Fibroblast of mammary gland (primary cell): ENCODE measurements at regions not wholly inside any gene's neighbourhood (a gene's known extent, or its start where the extent isn't known, plus 50 kb on each side); places are given as distances from the start of the nearest gene placed in this dataset.

ENCODE experiments used
- DNase-seq: peaks from one replicate; pipeline ENCODE4 v3.0.0-alpha.2; 2010; ENCODE audit warnings: low read depth
- H3K4me3 ChIP-seq: 2 replicates; pipeline ENCODE4 v1.5.1; 2011; ENCODE audit warnings: low read depth, mild to moderate bottlenecking, low read length, moderate library complexity; ENCODE audit not compliant: control insufficient read depth
- CTCF ChIP-seq: conservative IDR thresholded peaks from 2 replicates; pipeline ENCODE4 v1.5.1; 2011; ENCODE audit warnings: low read depth, low read length, inconsistent platforms; ENCODE audit not compliant: control insufficient read depth, insufficient read depth

DNA sequence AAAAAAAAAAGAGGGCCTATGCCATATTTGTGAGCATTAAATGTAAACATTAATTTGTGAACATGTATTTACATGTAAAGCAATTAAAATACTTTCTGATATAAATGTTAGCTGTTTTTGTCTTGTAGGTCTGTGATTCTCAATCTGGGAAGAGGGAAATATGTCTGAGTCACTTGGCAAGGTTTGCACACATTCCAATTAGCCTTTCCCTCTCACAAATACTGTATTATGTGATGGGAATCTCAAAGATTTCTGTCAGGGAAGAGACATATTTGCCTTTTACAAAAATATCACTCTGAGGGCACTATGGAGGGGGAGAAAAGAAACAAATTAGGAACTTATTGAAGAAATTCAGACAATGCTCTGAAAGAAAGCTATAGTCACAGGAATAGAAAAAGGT lies 483.6 kb downstream of the GBE1 start:
- DNase-seq: peak; percentile 33
- H3K4me3 ChIP-seq: no peak overlapping the region
- no peak for TF ChIP-seq CTCF

DNA sequence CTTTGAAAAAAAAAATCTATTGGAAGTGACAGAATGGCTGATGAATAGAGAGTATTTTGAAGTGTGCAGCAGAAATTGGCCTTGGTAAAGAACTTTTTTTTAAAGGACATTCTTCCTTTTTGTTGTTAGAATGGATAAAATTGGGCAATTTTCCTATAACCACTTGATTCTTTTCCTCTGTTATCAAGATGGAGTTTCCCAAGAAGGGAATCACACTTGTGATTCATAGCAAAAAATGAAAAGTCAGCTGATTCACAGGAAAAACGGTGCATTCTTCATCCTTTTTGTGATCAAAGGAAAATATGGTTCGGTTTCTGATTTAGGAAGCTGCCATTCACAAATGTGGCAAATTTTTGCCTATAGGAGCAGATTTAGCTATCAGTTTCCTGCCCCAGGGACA lies 486.8 kb downstream of the GBE1 start:
- no peak for DNase-seq
- TF ChIP-seq CTCF: no peak
- no peak overlapping the region for H3K4me3 ChIP-seq

- TF ChIP-seq CTCF: no peak
- DNase-seq: no peak
Measured at GRCh38 chr3:81270603-81271379, 490.7 kb downstream of the GBE1 start.

GRCh38 chr3:81268526-81268925 lies 492.9 kb downstream of the GBE1 start:
- H3K4me3 ChIP-seq: no peak overlapping the region
- DNase-seq: no peak
- TF ChIP-seq CTCF: no peak

More at GRCh38 chr3:81270603-81271379, 490.7 kb downstream of the GBE1 start:
- no peak overlapping the region for H3K4me3 ChIP-seq

DNA sequence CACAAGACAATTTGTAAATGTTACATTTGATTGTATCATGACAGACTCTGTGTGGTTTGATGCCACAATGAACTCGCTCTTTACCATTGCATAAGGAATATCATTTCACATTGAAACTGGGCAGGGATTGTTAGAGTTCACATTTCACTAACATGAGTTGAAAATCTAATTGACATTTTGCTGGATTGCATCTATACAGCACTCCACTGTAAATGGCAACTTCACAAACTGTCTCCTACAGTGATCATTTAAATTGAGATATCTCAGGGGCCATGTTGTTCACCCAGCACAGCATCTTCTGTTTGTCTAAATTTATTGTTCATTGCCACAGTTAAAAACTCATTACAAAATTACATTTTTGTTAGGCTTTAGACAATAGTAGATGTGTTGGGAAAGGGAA lies 499.4 kb downstream of the GBE1 start:
- no peak for TF ChIP-seq CTCF
- no peak for DNase-seq
- H3K4me3 ChIP-seq: no peak overlapping the region

- no peak overlapping the region for H3K4me3 ChIP-seq
- no peak for TF ChIP-seq CTCF
- no peak for DNase-seq
Measured at GRCh38 chr3:81255463-81255862, 506.0 kb downstream of the GBE1 start.
